GM18505 (cell line): ENCODE measurements at regions not wholly inside any gene's neighbourhood (a gene's known extent, or its start where the extent isn't known, plus 50 kb on each side); places are given as distances from the start of the nearest gene placed in this dataset.
"Not testable (repeated sequence)": the region's sequence is repeated elsewhere in the genome, so short reads cannot be mapped to it uniquely, and the experiment has no call there.

ENCODE experiments used
- ATAC-seq: cut with Tn5 transposase; IDR thresholded peaks from one replicate; pipeline ENCODE4 v1.9.1; 2021; ENCODE audit not compliant: unreplicated experiment
- POLR2A ChIP-seq: IDR thresholded peaks from 4 replicates; pipeline ENCODE4 v1.6.1; 2011; ENCODE audit warnings: borderline replicate concordance; ENCODE audit not compliant: insufficient read depth, insufficient read length; ENCODE audit errors: extremely low read depth

DNA sequence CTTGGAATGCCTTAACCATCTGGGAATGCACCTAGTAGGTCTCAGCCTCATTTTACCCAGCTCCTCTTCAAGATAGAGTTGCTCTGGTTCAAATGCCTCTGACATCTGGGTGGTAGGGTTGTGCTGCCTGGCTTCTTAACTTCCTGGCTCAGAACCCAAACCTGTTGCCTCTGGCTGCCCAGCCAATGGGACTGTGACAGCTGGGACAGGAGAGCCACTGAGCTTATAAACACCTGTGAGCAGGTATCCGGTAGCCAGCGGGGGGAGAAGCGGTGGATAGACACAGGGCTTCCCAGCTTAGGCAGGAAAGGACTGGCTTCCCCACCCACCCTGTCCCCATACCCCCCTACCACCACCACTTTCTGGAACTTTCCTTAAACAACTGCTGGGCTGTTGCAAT lies 115.8 kb upstream of the CARD11 start:
- ATAC-seq: no peak

DNA sequence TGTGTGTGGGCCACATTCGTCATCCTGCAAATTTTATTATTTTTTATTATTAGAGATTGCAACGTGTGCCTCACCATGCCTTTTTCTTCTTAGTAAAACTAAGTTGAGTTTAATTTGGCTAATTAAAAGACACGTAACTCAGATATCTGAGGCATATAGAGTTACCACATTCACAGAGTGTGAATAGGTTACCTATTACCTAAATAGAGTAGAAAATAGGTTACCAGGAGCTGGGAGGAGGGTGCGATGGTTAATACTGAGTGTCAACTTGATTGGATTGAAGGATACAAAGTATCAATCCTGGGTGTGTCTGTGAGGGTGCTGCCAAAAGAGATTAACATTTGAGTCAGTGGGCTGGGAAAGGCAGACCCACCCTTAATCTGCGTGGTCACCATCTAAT lies 116.3 kb upstream of the CARD11 start:
- ATAC-seq: not testable (repeated sequence)

More for the DNA sequence above, 115.8 kb upstream of the CARD11 start:
- TF ChIP-seq POLR2A: no peak

DNA sequence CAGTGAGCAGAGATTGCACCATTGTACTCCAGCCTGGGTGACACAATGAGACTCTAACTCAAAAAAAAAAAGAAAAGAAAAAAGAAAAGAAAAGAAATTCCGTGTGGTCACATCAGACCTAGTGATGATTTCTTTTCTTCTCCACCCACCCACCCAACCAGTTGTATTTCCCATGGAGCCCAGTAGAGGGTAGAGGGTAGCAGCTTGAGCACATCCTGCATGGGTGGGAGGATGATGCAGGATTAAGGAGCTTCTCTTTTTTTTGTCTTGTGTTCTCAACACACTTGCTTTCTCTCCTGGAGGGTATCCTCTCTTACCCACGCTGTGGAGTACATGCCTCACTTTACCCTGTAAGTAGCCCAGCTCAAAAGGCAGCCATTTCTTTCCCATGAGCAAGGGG lies 118.6 kb upstream of the CARD11 start:
- TF ChIP-seq POLR2A: no peak
- no peak for ATAC-seq

DNA sequence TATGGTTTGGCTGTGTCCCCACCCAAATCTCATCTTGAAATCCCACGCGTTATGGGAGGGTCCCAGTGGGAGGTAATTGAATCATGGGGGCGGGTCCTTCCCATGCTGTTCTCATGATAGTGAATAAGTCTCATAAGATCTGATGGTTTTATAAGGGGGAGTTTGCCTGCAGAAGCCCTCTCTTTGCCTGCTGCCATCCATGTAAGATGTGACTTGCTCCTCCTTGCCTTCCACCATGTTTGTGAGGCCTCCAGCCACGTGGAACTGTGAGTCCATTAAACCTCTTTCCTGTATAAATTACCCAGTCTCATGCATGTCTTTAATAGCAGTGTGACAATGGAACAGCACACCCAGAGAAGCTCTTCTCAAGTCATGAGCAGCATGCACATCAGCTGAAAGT lies 119.1 kb upstream of the CARD11 start:
- not testable (repeated sequence) for ATAC-seq

DNA sequence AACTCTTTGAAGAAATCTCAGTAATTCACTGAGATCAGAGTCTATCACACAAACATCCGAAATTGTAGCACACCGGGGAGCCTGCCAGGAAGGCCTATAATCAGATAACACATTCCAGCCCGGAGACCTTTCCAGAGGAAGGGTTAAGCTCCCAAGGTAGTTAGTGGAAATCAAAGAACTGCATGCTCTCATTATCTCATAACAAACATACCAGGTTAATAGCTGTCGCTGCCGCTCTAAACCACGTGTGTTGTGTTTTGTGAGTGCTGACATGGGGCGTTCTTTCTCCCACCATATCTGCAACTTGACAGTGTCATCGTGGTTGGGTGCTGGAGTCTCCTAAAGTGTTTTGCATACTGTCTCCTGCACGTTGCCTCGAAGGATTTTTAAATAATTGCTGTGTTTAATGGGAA lies 120.7 kb upstream of the CARD11 start:
- no peak for TF ChIP-seq POLR2A
- no peak for ATAC-seq

DNA sequence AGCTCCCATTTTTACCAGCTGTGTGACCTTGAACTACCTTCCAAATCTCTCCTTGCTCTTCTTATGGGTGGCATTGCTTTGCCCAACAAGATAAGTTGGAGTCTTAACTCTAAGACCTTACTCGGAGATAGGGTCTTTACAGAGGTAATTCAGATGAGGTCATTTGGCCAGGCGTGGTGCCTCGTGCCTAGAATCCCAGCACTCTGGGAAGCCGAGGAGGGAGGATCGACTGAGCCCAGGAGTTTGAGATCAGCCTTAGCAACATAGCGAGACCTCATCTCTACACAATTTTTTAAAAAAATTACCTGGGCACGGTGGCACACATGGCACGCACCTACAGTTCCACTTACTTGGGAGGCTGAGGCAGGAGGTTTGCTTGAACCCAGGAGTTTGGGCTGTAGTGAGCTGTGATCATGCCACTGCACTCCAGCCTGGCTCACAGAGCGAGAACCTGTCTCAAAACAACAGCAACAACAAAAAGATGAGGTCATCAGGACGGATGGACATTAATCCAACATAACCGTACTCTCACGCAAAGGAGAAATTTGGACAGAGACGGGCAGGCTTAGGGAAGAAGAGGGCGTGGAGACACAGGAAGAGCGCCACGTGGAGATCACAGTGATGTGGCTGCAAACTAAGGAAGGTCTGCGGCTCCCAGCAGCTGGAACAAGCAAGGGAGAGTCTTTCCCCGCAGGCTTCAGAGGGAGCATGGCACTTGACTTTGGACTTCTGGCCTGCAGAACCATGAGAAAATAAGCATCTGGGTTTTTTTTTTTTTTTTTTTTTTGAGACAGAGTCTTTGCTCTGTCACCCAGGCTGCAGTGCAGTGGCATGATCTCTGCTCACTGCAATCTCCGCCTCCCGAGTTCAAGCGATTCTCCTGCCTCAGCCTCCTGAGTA lies 122.3 kb upstream of the CARD11 start:
- ATAC-seq: no peak
- TF ChIP-seq POLR2A: no peak

DNA sequence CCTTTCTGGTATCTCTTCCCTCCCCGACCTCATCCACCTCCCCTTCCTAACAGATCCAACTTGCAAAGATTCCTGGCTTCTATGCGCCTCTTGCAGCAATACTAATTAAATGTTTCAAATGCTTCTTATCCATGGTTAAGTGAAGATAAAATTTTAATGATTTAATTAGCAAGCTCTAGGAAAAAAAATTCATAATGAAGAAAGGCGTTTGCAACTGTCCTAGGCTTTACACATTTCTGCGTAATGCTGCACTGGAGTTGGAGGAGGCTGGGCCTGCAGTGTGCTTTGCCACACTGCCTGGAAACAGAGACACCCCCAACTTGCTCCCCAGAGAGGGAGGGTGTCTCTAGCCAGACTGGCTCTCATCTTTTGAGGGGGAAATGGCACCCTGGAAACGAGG lies 123.9 kb upstream of the CARD11 start:
- no peak for ATAC-seq
- TF ChIP-seq POLR2A: no peak

DNA sequence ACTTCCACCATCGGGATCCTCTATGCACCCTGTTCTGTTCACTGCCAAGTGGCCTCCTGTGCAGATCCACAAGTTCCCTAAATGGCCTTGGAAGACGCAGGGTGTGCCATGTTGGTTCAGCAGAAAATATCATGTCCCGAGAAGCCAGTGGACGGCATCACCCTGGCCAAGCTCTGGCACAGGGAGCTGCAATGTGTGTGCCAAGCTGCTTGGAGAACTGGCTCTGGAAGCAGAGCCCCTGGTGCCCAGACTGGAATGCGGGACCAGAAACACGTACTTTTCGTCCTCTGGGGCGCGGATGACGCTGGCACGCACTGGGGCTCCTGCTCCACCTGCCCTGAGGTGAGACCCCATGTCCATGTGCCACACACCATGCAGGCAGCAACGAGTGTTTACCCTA lies 124.7 kb upstream of the CARD11 start:
- ATAC-seq: no peak
- TF ChIP-seq POLR2A: no peak

DNA sequence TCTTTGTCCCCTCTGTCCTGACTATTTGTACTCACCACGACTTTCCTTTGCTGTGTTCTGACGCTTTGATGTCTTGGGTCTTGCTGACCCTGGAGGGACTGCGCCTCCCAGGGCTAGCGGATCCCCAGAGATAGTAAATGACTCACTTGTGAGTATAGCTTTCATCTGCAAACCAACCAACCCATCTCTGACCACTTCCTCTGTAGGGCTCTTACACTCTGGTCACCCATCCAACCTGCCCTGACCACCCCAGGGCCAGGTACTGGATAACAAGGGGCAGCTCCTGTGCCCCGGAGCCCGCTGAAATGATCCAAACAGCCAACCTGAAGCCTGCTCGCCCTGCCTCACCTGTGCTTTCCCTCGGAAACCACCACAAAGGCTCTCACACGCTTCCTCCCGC lies 125.2 kb upstream of the CARD11 start:
- no peak for ATAC-seq
- no peak for TF ChIP-seq POLR2A

DNA sequence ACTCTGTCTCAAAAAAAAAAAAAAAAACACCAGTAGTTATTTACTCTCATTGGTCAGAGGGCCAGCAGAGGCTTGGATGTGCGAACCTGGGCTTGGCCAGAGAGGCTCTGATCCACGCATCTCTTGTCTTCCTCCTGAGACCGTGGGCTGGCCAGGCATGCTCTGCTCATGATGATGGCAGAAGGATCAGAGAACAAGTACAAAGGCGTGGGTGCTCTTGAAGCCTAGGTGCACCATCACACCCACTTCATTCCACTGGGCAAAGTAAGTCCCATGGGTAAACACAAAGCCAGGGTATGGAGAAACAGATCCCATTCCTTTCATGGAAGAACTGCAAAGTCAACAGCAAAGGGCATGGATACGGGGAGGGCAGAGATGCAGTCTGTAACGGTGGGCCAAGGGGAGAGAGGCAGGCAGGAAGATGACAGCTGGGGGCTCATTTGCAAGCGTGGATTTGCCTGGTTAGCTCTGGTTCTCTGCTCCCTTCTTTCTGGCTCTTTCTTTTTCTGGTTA lies 128.2 kb upstream of the SDK1 start:
- TF ChIP-seq POLR2A: no peak
- ATAC-seq: no peak

DNA sequence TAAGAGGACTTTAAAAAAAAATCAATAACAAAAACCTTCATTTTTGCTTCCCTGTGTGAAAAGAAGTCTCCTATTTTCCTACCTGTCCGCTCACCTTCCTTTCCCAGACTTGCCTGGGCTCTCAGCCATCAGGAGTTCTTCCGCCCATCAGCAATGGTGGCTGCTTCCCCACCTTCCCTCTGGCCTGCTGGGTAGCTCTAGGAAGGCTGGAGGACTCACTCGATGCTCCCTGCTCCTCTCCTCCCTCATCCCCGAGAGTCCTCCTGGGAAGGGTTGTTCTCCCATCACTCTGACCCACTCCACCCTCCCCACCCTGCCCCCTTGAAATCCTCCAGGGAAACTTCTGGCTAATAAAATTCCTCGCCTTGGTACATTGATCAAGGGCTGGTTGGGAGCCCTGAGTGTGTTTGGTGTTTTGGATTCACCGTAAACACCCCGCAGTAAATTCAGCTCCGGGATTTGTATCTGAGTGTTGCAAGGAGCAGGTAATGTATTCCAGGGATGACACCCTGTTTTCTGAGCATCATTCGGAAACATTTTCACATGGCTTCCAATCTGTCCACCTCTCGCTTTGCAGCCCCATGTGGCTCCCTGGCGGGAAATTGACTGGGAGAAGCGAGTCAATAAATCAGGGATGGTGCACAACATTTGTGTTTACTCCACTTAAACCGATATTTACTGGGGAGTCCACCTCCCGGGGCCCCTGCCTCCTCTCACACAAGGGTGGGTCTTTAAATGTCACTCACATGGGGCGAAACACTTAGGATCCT lies 126.4 kb upstream of the SDK1 start:
- no peak for TF ChIP-seq POLR2A
- no peak for ATAC-seq

DNA sequence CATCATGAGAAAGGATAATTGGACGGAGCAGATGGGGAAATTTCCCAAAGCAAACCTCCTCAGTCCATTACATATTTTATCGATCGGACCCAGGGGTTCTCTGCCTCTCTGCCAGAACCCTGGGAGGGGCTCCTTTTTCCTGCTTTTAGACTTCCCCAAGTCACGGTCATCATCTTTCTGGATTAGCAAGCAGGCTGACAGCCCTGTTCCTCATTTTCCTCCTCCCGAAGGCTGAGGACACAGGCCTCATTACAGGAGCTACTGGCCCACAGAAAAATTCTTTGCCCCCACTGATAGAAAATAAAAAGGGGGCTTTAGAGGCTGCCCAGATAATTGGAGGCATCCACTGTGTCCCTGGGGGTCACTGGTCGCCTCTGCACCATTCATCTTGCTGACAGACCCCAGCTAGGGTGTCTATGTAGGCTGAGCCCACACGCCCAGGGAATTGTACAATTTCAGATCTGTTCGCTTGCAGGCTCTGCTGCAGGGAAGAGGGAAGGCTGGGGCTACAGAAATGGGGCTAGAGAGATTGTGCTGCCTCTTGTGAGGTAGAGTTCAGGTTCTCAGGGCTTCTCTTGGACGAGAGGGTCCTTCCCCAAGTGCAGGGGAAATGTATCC lies 125.7 kb upstream of the SDK1 start:
- no peak for TF ChIP-seq POLR2A
- ATAC-seq: no peak

DNA sequence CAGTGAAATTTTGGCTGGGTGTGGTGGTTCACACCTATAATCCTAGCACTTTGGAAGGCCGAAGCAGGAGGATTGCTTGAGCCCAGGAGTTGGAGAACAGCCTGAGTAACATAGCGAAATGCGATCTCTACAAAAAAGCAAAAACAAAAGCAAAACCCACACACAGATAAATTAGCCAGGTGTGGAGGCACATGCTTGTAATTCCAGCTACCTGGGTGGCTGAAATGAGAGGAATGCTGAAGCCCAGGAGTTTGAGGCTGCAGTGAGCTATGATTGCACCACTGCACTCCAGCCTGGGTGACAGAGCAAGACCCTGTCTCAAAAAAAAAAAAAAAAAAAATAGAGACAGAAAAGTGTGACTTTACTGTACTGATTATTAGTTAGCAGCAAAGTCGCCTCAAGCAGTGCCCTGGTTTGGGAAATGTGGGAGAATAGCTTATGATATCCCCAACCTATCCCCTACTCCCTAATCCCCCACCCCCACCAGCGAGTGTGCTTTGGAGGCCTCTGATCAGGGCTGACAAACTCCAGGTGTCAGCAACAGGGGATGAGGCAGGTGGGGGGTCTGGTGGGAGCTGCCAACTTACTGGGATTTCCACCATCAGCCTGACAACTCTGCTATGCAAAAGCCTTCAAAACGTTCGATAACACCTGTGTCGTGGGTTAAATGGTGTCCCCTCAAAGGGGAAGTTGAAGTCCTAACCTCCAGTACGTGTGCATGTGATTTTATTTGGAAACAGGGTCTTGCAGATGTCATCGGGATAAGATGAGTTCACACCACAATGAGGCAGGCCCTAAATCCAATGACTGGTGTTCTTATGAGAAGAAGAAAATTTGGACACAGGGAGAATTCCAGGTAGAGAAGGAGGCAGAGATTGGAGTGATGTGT lies 124.7 kb upstream of the SDK1 start:
- no peak for ATAC-seq

More for the DNA sequence above, 124.7 kb upstream of the SDK1 start:
- TF ChIP-seq POLR2A: no peak
